Panc1 (cell line): ENCODE measurements at regions not wholly inside any gene's neighbourhood (a gene's known extent, or its start where the extent isn't known, plus 50 kb on each side); places are given as distances from the start of the nearest gene placed in this dataset.

Source experiments
- ATAC-seq: fragments of 200-7000 bp; cut with Tn5 transposase; 2 replicates; pipeline ENCODE4 v1.9.1; 2020; ENCODE audit warnings: mild to moderate bottlenecking, moderate library complexity
- BruUV-seq: library from RNA; stranded (reverse); fragments of 400-500 nt; replicated peaks from 2 replicates; lab custom pipeline; 2021; lab: Mats Ljungman, UMichigan
- CTCF ChIA-PET: fragments of 300-600 bp; sonication (Branson Sonifier 250); formaldehyde crosslinking; loops from one replicate; lab custom pipeline; 2022; ENCODE audit warnings: antibody characterized with exemption; lab: Charles Lee
- POLR2A ChIA-PET: fragments of 300-600 bp; sonication (Branson Sonifier 250); formaldehyde crosslinking; loops from one replicate; lab custom pipeline; 2022; ENCODE audit warnings: antibody characterized with exemption; lab: Charles Lee
- DNase-seq: peaks from one replicate; pipeline ENCODE4 v3.0.0-alpha.2; 2010; ENCODE audit warnings: low read depth, low spot score
- H3K27ac ChIP-seq: 2 replicates; pipeline ENCODE4 v1.5.1; 2011; ENCODE audit warnings: mild to moderate bottlenecking, low read length, inconsistent platforms
- H3K27me3 ChIP-seq: fragments of 200-500 bp; sonication (Bioruptor generic); 2 replicates; pipeline ENCODE4 v1.6.0; 2014; ENCODE audit warnings: low read length, inconsistent platforms; ENCODE audit not compliant: control insufficient read depth, insufficient read depth
- H3K36me3 ChIP-seq: fragments of 200-500 bp; sonication (Bioruptor generic); 2 replicates; pipeline ENCODE4 v1.5.1; 2014; ENCODE audit warnings: inconsistent platforms, mild to moderate bottlenecking, low read length, moderate library complexity; ENCODE audit not compliant: control insufficient read depth, insufficient read depth
- H3K4me1 ChIP-seq: 2 replicates; pipeline ENCODE4 v1.5.1; 2011; ENCODE audit warnings: inconsistent platforms, mild to moderate bottlenecking, low read length, moderate library complexity; ENCODE audit not compliant: control insufficient read depth, insufficient read depth
- H3K4me3 ChIP-seq, 2 experiments: 2 replicates each; pipeline ENCODE4 v1.5.1; 2011 to 2012; ENCODE audit warnings: low read depth in 2 of 2, low read length in 2 of 2, mild to moderate bottlenecking in 2 of 2, inconsistent platforms in 1 of 2, moderate library complexity in 1 of 2
- H3K9me3 ChIP-seq: fragments of 200-500 bp; sonication (Bioruptor generic); 2 replicates; pipeline ENCODE4 v1.5.1; 2014; ENCODE audit warnings: low read depth, mild to moderate bottlenecking, inconsistent platforms, low read length, moderate library complexity; ENCODE audit not compliant: control insufficient read depth, insufficient read depth
- POLR2AphosphoS5 ChIP-seq: IDR thresholded peaks from 2 replicates; pipeline ENCODE4 v1.6.1; 2012; ENCODE audit warnings: mild to moderate bottlenecking, low read depth, low read length, moderate library complexity
- REST ChIP-seq, 2 experiments: IDR thresholded peaks; 2 replicates each; pipeline ENCODE4 v1.6.1; 2011 to 2012; ENCODE audit warnings: low read depth in 2 of 2, control low read depth in 1 of 2, low read length in 1 of 2, mild to moderate bottlenecking in 1 of 2, moderate library complexity in 1 of 2; ENCODE audit not compliant: insufficient read depth in 1 of 2
- SIN3A ChIP-seq: IDR thresholded peaks from 2 replicates; pipeline ENCODE4 v1.6.1; 2012; ENCODE audit warnings: low read depth, mild to moderate bottlenecking, low read length, moderate library complexity, borderline replicate concordance; ENCODE audit not compliant: insufficient read depth
- TCF7L2 ChIP-seq: IDR thresholded peaks from 2 replicates; pipeline ENCODE4 v1.6.1; 2011; ENCODE audit warnings: mild to moderate bottlenecking, low read depth, low read length, inconsistent platforms
- in situ Hi-C: cut with HindIII; loops from 2 replicates; pipeline ENCODE4 v1.10.0; 2016; ENCODE audit warnings: low sequenced_read_pairs, low pct_unique_long_range_greater_than_20kb
- intact Hi-C: fragments of 100-400 bp; cut with micrococcal nuclease; formaldehyde crosslinking; loops from one replicate; pipeline ENCODE4 v1.10.0; 2022; ENCODE audit not compliant: unreplicated experiment
- TF ChIP-seq, protein P1 (sequence below): fragments of 450-650 bp; IDR thresholded peaks from 2 replicates; pipeline ENCODE4 v1.5.1; 2017; ENCODE audit warnings: mild to moderate bottlenecking

GRCh38 chr1:169019419-169020058 lies 87.0 kb upstream of the ATP1B1 start:
- POLR2A ChIA-PET = no interaction called here
- ATAC-seq = no peak
- Histone ChIP-seq H3K36me3 (no peaks in the 10 kb centered on the region), H3K27ac (no peak overlapping the region; the same call in 1 of the 2 replicates), H3K4me1 (no peaks in the 10 kb centered on the region), H3K27me3 (no peaks in the 10 kb centered on the region), H3K4me3 (no peak overlapping the region), H3K9me3 (no peaks in the 10 kb centered on the region)
- TF ChIP-seq POLR2AphosphoS5 = no peak
- no peak for TF ChIP-seq SIN3A
- TF ChIP-seq REST (IDR thresholded peaks at IDR 0.05; ENCODE audit: insufficient read depth in 1 of 2, low read depth in 2 of 2, low read length in 1 of 2) = no peak
- TF ChIP-seq, protein P1, sequence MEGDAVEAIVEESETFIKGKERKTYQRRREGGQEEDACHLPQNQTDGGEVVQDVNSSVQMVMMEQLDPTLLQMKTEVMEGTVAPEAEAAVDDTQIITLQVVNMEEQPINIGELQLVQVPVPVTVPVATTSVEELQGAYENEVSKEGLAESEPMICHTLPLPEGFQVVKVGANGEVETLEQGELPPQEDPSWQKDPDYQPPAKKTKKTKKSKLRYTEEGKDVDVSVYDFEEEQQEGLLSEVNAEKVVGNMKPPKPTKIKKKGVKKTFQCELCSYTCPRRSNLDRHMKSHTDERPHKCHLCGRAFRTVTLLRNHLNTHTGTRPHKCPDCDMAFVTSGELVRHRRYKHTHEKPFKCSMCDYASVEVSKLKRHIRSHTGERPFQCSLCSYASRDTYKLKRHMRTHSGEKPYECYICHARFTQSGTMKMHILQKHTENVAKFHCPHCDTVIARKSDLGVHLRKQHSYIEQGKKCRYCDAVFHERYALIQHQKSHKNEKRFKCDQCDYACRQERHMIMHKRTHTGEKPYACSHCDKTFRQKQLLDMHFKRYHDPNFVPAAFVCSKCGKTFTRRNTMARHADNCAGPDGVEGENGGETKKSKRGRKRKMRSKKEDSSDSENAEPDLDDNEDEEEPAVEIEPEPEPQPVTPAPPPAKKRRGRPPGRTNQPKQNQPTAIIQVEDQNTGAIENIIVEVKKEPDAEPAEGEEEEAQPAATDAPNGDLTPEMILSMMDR = no peak
- TF ChIP-seq TCF7L2 = no peak
- in situ Hi-C loops (no loop called here), intact Hi-C loops (no loop called here)
- no peak for DNase-seq
- no TSS peak for BruUV-seq
- CTCF ChIA-PET = no interaction called here

- DNase-seq = no peak
- in situ Hi-C loops (no loop called here), intact Hi-C loops (no loop called here)
- TF ChIP-seq REST (IDR thresholded peaks at IDR 0.05; ENCODE audit: insufficient read depth in 1 of 2, low read depth in 2 of 2, low read length in 1 of 2) = no peak
- no peak for TF ChIP-seq TCF7L2
- no peak for TF ChIP-seq SIN3A
- TF ChIP-seq, protein P1 = no peak
- TF ChIP-seq POLR2AphosphoS5 = no peak
- Histone ChIP-seq H3K27me3 (no peaks in the 10 kb centered on the region), H3K27ac (no peak overlapping the region), H3K4me1 (no peaks in the 10 kb centered on the region), H3K4me3 (no peak overlapping the region), H3K9me3 (no peaks in the 10 kb centered on the region), H3K36me3 (no peaks in the 10 kb centered on the region)
- ATAC-seq = no peak
- BruUV-seq = no TSS peak
- CTCF ChIA-PET = no interaction called here
- POLR2A ChIA-PET = no interaction called here
Measured at GRCh38 chr1:169020684-169021083, 85.8 kb upstream of the ATP1B1 start.
